HUDEP-2 (cell line): ENCODE measurements at regions not wholly inside any gene's neighbourhood (a gene's known extent, or its start where the extent isn't known, plus 50 kb on each side); places are given as distances from the start of the nearest gene placed in this dataset.

Source experiments
- DNase-seq, 76 experiments: peaks; one replicate each; lab custom pipeline; 2025; ENCODE audit not compliant: unreplicated experiment in 76 of 76; lab: John Stamatoyannopoulos, UW

GRCh38 chr13:107234319-107235073 is 666.6 kb upstream of the ARGLU1 start:
- no peak for DNase-seq

- no peak for DNase-seq
Measured at GRCh38 chr13:107233541-107233940, 665.6 kb upstream of the ARGLU1 start.

- no peak for DNase-seq
Measured at GRCh38 chr13:107231944-107232343, 664.0 kb upstream of the ARGLU1 start.

GRCh38 chr13:107223867-107224266 is 655.9 kb upstream of the ARGLU1 start:
- DNase-seq: no peak

- no peak for DNase-seq
Measured at GRCh38 chr13:107222597-107222996, 654.7 kb upstream of the ARGLU1 start.

GRCh38 chr13:107220245-107220644 is 652.3 kb upstream of the ARGLU1 start:
- DNase-seq: no peak

GRCh38 chr13:107217251-107217650 is 649.3 kb upstream of the ARGLU1 start:
- no peak for DNase-seq

GRCh38 chr13:107216046-107216755 is 648.3 kb upstream of the ARGLU1 start:
- DNase-seq: no peak

GRCh38 chr13:107211073-107211472 is 643.1 kb upstream of the ARGLU1 start:
- peak in 39 of 76 experiments; percentile 0 to 56 (median 10) for DNase-seq

GRCh38 chr13:107210723-107211030 is 642.7 kb upstream of the ARGLU1 start:
- no peak for DNase-seq

- no peak for DNase-seq
Measured at GRCh38 chr13:107209824-107210722, 642.1 kb upstream of the ARGLU1 start.

- DNase-seq: no peak
Measured at GRCh38 chr13:107208889-107209288, 641.0 kb upstream of the ARGLU1 start.

- peak in 53 of 76 experiments; percentile 1 to 62 (median 15) for DNase-seq
Measured at GRCh38 chr13:107205318-107206104, 637.6 kb upstream of the ARGLU1 start.

GRCh38 chr13:107203146-107203847 is 635.4 kb upstream of the ARGLU1 start:
- no peak for DNase-seq

- DNase-seq: no peak
Measured at GRCh38 chr13:107202371-107203023, 634.6 kb upstream of the ARGLU1 start.

GRCh38 chr13:107200491-107200890 is 632.6 kb upstream of the ARGLU1 start:
- DNase-seq: no peak

- DNase-seq: no peak
Measured at GRCh38 chr13:107192289-107192688, 624.4 kb upstream of the ARGLU1 start.

GRCh38 chr13:107190065-107190464 is 622.1 kb upstream of the ARGLU1 start:
- no peak for DNase-seq

- no peak for DNase-seq
Measured at GRCh38 chr13:107185889-107186288, 618.0 kb upstream of the ARGLU1 start.
